ENCODE measurements at regions not wholly inside any gene's neighbourhood (a gene's known extent, or its start where the extent isn't known, plus 50 kb on each side); places are given as distances from the start of the nearest gene placed in this dataset.

DNA sequence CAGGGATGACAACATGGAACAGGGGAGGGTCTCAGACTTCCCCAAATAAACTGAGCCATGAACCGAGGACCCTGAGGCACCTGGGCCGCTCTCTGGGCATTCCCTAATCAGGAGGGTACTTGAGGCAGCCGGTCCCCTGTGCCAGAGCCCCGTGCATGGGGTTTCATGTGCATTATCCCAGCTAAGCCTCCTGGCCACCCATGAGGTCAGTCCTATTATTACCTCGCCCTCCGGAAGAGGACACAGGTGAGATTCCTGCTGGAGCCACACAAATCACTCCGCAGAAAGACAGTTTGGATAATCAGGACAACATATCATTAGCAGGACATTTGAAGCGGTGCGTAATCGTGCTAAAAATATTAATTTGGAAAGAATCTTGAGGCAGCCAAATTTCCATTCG, 274.0 kb downstream of the PARN start:
- TF ChIP-seq EZH2 (optimal IDR thresholded peaks at IDR 0.05; ENCODE audit: low read depth, low read length) = no peak
- TF ChIP-seq, protein P1, sequence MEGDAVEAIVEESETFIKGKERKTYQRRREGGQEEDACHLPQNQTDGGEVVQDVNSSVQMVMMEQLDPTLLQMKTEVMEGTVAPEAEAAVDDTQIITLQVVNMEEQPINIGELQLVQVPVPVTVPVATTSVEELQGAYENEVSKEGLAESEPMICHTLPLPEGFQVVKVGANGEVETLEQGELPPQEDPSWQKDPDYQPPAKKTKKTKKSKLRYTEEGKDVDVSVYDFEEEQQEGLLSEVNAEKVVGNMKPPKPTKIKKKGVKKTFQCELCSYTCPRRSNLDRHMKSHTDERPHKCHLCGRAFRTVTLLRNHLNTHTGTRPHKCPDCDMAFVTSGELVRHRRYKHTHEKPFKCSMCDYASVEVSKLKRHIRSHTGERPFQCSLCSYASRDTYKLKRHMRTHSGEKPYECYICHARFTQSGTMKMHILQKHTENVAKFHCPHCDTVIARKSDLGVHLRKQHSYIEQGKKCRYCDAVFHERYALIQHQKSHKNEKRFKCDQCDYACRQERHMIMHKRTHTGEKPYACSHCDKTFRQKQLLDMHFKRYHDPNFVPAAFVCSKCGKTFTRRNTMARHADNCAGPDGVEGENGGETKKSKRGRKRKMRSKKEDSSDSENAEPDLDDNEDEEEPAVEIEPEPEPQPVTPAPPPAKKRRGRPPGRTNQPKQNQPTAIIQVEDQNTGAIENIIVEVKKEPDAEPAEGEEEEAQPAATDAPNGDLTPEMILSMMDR (IDR thresholded peaks at IDR 0.05; ENCODE audit: low read length) = no peak
